HG03175 (cell line): ENCODE measurements at regions not wholly inside any gene's neighbourhood (a gene's known extent, or its start where the extent isn't known, plus 50 kb on each side); places are given as distances from the start of the nearest gene placed in this dataset.

Experiments
- ATAC-seq: cut with Tn5 transposase; IDR thresholded peaks from one replicate; pipeline ENCODE4 v1.9.1; 2021; ENCODE audit warnings: mild to moderate bottlenecking, moderate library complexity; ENCODE audit not compliant: unreplicated experiment

DNA sequence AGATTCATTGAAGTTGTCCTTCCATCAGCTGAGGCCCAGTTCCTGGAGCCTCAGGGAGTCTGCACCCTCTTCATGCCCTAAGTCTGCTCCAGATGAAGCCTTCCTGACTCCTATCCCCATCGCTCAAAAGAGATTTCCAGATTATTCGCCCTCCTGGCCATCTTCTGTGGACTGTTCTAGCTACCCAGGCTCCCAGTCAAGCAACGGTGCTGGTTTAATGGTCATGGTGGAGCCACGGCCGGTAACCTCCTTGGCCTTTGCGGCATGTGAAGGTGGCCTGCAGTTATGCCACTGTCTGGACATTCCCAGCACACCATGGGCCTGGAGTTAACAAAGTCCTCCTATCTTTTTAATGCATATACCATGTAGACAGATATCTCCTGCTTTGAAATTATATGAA lies 140.1 kb upstream of the ASB18 start:
- ATAC-seq = no peak

DNA sequence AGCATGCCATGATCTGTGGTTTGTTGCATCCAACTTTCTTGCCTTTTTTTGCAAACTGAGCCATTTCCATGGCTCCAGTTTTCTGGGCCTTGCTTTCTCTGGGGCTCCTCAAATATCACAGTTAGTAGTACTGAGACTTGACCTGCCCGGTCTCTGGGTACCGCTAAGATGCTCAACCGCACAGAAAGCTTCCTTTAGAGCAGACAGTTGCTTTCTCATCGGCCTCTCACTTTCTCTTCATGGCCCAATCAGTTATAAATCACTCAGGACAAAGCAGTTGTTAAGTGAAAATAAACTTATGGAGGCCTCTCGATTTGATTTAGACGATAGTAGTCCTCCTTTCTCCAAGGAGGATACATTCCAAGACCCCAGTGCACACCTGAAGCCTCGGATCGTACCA lies 141.2 kb upstream of the ASB18 start:
- ATAC-seq = no peak

DNA sequence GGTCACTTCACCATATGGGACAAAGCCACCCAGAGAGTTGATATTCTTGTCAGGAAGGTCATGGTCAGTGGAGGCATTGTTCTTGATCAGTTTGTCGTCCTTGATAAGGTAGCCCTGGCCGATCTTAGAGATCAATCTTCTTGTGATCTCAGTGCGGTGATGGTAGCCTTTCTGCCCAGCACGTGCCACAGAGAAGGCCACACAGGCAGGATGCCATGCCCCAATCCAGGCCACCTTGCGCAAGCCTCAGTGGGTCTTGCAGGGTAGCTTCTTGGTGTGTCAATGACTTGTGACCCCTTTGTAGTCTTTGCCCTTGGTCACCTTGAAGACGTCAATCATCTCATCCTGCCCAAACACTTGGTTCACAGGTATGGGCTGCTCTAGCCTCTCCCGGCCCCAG lies 143.9 kb upstream of the ASB18 start:
- no peak for ATAC-seq

DNA sequence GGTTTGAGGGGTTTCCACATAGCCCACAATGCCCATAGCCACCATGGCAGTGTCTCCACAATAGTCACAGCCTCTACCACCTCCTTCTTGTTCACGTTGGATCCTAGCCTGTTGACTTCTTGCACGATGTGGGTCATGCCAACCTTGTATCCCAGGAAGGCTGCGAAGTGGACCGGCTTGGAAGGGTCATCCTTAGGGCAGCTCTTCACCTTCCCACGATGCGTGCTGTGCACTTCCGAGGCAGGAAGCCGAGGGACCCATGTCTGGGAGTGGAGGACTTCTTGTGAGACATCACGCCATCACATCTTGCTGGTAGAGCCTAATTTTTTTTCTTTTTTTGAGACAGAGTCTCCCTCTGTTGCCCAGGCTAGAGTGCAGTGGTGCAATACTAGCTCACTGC lies 144.6 kb upstream of the ASB18 start:
- no peak for ATAC-seq

DNA sequence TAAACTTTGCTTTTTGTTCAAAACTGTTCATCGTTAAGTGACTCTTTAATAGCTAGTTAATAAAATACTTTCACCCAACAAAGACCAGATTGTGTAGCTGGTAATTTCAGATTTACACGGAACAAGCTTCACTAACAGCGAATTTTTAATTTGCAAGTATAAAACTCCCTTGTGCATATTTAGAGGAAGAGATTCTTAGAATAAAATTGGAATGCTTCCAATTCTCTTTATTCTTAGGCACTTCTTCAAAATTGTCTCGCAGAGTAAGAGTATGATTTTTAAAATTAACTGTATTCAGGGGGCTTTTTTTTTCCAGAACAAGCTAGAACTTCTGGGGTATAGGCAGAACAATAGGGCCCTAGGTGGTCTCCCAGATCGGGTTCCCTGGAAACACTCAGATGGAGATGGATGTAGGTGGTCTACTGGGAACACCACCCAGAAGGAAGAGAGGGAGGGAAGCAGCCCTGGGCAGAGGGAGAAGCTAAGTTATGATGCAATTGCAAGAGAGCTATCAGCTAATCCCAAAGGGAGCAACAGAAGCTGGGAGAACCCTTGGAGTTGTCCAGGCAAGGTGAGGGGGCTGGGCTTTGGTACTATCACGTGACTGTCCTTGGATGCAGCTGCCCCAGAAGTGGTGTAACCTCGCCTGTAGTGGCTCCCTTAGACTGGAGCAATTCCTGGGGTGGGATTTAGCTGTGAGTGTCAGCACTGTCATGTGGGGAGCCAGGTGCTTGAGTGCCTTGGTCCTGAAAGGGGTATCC lies 151.7 kb upstream of the ASB18 start:
- no peak for ATAC-seq

DNA sequence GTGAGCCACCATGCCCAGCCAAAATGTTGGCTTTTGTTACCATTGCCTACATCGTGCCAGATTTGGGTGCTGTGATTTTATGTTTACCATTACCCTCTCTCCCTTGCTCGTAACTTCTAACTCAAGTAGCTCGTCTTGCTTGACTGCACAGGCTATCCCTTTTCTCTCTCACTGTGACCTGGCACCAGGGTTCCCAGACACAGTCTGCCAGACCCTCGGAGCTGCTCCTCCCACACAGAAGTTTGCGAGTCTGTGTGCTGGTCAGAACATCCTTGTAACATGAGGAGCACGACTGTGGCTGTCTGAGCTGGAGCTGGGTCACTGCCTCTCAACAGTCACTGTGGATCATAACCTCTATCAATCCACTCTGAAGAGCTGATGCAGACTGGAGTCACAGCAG lies 152.5 kb upstream of the ACKR3 start:
- no peak for ATAC-seq

DNA sequence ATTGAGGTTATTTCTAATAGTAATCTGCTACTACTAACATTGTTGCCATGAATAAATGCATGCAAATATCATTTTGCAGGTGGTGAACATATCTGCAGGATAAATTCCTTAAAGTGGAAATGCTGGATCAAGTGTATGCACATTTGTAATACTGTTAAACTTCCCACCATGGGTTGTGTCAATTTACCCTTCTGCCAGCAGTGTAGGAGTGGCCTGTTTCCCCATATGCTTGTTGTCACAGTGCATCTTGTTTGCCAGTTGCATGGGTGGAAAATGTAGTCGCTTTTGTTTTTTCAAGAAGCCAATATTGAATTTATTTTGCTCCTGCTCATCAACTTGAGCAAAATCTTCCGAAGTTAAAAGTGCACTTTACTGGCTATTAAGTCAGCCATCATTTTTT lies 139.0 kb upstream of the ACKR3 start:
- ATAC-seq = no peak

DNA sequence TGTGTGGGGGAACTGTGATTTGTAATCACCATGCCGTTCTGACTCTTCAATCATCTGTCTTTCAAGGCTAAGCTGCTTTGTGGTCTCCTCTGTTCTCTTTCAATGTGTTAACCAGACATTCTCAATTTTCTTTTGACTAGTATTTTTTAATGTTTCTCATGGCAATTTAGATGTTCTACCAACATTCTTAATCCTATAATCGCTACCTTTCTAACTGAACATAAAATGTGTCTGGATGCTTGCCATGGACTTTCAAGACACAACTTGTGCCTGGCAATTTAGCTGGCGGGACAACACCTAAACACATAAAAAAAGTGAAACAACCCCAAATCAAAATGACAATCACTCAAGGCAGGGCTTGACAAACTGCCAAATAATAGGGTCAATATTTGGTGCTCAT lies 135.0 kb upstream of the ACKR3 start:
- no peak for ATAC-seq

DNA sequence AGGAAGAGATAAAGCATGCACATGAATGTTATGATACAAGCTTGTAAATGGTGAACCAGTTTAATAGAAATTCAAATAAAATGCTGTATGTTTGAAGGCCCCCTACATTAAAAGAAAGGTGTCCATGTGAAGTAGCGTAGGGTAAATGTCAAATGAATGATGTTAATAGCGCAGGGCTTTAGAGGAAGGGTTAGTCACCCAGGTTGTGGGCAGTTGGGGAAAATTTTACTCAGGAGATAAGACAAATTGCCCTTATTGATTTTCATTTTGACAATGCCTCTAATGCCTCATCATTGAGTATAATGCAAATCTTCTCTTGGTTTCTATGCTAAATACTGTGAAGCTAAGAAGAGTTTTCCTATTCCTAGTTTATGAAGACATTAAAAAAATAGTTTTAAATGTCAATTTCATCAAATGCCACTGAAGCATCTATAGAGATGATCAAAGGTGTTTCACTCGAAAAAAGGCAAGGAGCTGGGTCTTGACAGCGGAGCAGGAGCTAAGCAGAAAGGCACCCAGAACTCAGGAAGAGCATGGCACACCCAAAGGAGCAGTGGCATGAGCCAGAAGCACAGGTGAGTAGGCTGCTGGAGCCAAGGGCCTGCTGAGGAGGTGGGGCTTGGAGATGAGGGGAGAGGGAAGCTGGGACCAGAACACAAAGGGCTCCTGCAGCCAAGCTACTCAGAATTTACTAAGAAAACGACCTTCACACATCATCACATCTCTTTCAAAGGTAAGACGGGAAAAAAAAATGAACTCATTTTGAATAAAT lies 129.3 kb upstream of the ACKR3 start:
- no peak for ATAC-seq

DNA sequence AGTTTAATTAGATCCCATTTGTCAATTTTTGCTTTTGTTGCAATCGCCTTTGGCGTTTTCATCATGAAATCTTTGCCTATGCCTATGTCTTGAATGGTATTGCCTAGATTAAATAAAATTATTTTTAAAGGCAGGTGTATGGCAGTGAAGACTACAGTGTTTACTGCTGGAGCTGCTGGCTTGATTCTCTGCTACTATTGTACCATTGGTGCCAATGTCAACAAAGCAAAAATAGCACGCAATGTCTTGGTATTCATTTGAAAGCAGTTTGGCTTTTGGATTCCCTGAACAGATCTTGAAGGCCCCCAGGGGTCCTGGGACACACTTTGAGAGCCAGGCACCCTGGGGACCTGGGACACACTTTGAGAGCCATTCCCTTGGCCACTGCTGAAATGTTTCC lies 125.4 kb upstream of the ACKR3 start:
- ATAC-seq = no peak

DNA sequence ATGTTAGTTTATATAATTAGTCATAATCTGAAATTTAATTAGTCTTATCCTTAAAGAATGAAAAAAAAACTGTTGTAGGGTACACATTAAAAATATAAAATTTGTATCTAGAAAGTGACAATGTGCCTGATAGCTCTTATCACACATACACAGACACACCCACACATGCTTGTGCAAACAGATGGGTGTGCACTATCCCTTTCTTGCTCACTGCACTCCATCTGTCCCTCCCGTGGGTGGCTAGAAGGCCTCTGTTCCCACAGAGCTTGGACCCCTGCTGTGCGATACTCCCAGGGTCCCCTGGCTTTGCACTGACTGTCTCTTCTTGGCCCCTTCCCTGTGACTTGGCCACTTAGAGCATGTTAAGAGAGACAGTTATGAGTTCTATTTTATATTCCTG lies 123.9 kb upstream of the ACKR3 start:
- ATAC-seq = no peak

DNA sequence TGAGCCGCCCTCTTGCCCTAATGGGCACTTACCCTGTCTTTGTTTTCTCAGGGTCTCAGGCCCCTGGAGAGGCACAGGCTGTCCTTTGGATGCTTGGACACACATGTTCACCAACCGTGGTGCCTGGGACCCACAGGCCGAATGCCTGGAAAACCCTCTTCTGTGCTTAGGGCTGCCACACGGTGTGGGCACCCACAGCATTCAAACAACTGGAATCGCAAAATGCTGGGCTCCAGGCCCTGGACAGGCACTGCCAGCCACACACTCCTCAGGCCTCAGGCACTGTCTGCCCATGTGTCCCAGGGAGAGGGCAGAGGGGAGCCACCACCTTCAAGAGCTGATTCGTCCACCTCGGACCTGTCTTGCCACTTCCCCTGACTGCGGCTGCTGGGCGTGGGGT lies 123.1 kb upstream of the ACKR3 start:
- no peak for ATAC-seq

DNA sequence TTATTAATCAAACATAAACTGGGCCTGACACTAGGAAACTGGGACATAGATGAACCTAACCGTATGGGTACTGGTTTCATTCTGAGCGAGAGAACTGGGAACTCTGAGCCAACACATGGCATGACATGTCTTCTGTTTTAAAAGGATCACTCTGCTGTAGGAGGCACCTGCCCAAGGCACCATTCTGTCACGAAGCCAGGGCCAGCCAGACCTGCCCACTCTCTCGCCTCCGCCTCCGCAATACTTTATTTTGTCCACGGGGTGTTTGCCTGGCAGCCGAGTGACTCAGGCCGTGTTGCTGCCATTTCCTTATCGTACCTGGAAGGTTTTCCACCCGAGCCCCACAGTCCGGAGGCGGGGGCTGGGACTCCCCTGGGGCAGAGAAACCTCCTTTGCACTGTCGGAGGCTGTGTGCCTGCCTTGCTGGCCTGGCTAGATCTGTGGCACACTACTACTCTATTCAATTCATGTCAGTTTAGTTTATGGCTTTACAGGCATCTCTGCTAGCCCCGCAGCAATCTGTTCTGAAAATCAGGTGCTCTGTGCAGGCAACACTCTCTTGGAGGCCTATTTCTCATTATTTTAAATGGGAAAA lies 120.4 kb upstream of the ACKR3 start:
- no peak for ATAC-seq

DNA sequence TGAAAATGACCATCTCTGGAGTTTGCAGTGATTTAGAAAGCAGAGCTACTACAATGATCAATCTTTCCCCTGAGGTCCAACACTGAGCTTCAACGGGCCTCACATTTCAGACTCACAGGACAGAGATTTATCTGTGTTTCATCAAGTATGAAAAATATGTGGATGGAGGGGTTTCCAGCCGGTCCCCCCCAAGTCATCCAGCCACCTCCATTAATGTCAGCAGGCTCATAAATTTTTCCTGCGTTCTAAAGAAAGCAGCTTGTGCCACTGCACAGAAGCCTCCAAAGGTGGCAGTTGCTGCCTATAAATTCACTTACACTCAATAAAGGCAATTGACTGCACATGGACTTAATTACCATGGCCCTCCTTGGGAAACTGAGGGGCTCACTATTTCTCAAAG lies 117.4 kb upstream of the ACKR3 start:
- ATAC-seq = no peak

DNA sequence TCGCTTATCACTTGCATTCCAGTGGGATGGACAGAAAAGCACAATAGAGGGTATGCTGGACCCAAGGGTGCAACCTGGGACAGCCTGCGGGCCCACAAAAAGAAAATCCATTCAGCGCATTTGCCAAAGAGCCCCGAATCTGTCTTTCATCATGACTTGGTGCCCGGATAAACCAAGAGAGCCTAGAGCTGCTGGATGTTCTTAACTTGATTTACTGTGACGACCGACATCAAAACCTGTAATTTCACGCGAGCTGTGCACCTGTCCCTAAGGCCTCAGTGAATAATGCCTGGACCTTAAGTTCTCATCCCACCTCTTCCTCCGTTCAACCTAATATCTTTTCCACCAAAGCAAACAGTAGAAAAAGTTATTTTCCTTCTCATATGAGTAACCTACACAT lies 115.5 kb upstream of the ACKR3 start:
- no peak for ATAC-seq

DNA sequence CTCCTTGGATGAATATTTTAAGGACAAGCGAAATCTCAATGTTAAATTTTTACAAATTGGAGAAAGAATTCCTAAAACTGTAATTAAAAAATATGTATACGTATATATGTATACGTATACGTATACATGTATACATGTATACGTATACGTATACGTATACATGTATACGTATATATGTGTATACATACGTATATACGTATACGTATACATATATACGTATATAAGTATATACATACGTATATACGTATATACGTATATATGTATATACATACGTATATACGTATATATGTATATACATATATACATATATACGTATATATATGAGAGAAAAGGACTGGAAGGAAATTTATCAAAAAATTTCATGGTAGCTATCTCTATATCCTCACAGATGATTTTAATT lies 110.2 kb upstream of the ACKR3 start:
- ATAC-seq = no peak

DNA sequence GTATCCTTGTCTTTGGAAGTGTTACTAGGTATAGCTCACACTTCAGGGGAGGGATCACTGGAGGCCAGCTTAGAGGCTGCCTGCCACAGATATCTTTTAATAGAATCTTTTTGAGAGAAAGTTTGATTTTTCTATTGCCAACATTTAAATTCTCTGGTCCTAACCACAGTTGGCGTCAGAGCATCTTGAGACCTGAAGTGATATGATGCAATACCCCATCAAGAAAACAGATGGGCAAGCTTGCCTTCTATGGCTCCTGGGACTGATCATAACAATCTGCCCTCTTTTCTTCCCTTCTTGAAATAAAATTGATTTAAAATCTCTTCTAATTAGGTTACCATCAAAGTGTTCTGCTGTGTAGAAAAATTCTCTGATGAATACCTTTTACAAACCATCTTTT lies 105.5 kb upstream of the ACKR3 start:
- ATAC-seq = no peak

DNA sequence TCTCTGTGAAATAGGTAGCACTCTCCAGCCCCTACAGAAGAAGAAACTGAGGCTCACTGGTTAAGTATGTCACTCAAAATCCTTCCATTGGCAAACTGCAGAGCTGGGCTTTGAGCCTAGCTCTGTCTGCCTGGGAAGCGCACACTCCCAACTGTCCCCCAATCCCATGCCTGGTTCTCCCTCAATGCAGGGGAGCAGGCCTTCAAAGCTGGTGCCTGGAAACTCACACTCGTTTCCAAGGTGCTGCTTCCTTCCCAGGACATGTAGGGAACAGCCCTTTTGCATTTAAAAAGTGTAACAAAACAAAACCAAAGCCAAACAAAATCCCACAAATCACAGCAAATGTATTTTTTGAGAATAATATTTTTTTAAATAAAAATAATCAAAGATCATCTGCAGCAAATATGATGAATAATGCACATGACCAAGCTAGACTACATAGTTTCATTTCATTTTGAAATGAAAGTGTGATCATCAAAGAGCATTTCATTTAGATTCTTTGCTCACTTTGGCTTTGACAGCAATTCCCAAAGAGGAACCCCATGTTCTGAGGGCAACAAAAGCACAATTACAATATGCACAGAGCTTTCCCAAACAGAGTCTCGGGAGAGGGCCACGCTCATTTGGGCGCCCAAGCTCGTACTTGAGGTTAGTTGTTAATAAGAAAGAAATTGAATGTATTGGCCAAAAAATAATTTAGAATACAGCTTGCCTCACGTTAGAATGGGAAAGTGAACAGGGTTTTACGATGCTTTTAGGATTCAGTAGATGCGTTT lies 96.7 kb upstream of the ACKR3 start:
- no peak for ATAC-seq

DNA sequence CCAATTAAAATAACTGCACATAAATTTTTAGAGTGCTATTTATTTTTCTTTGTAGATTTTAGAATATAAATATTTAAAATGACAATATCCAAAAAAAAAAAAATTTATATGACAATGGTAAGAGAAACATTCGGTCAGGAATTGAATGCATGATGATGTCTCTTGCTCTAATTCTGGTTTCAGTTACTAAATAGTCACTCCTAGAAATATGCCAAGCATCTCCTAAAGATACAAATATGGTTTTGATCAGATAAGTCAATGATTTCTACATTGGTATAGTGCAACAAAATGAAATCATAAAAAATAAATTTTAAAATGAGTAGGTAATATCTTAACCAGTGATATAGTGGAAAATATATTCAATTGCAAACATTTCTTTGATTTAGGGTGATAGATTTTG lies 95.9 kb upstream of the ACKR3 start:
- no peak for ATAC-seq

DNA sequence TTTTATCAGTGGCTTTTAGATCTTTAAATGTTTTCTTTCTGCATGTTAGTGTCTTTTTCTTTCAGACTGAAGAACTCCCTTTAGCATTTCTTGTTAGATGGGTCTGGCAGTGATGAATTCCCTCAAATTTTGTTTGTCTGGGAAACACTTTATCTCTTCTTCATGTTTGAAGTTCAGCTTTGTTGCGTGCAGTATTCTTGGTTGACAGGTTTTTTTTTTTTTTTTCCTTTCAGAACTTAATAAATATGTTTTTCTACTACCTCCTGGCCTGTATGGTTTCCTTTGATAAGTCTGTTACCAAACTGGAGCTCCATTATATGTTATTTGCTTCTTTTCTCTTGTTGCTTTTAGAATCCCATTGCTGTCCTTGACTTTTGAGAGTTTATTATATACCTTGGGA lies 89.8 kb upstream of the ACKR3 start:
- no peak for ATAC-seq

DNA sequence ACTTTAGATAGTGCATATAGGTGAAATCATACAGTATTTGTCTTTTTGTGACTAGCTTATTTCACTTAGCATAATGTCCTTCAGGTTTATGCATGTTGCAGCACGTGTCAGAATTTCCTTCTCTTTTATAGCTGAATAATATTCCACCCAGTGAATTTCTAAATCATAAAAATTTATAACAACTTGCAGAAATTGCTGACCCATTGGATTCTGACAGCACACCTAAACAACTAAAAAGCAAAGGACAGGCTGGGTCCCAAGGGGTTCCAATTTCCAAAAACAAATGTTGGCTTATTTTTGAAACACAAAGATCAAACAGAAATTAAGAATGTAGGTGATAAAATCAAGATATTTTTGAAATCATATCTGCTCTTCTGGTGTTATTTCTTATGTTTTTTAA lies 86.5 kb upstream of the ACKR3 start:
- ATAC-seq = no peak

DNA sequence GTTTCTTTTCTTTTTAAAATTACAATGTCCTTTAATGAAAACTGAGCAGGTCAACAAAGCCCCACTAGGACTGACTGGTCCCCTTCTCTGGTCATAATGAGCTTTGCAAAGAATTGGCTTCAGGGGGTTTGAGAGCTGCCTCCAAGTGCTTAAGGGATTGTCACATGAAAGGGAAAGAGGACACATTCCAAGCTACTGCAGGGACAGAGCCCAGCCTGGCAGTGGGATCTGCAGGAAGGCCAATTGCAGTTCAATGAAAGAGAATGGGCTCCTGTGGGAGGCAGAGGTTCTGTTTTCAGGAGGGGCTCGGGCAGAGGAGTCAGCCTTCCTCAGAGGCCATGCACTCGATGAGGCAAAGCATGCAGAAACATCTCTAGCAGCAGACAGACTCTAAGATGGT lies 84.1 kb upstream of the ACKR3 start:
- no peak for ATAC-seq
